Thyroid gland (tissue), 4 donors: ENCODE measurements at regions not wholly inside any gene's neighbourhood (a gene's known extent, or its start where the extent isn't known, plus 50 kb on each side); places are given as distances from the start of the nearest gene placed in this dataset.

Experiments used
- DNase-seq, 2 donors: peaks; one replicate each; pipeline ENCODE4 v3.0.0-alpha.2; 2019
- H3K27ac ChIP-seq, 3 donors: fragments of 200-600 bp; sonication (generic); 1 replicate in 2 of 3; 2 replicates in 1 of 3; pipeline ENCODE4 v1.5.1; 2016 to 2019; ENCODE audit warnings: mild to moderate bottlenecking in 1 of 3, moderate library complexity in 1 of 3
- H3K27me3 ChIP-seq: fragments of 200-600 bp; sonication (generic); one replicate; pipeline ENCODE4 v1.5.1; 2019
- H3K36me3 ChIP-seq, 2 donors: fragments of 200-600 bp; sonication (generic); one replicate each; pipeline ENCODE4 v1.5.1; 2016 to 2019
- H3K4me1 ChIP-seq, 2 donors: fragments of 200-600 bp; sonication (generic); one replicate each; pipeline ENCODE4 v1.5.1; 2017 to 2019
- H3K4me3 ChIP-seq, 3 donors: fragments of 200-600 bp; sonication (generic); replicated peaks in 1 of 3; 1 replicate in 2 of 3; 2 replicates in 1 of 3; pipeline ENCODE4 v1.5.1; 2016; ENCODE audit warnings: mild to moderate bottlenecking in 1 of 3
- H3K9me3 ChIP-seq: fragments of 200-600 bp; sonication (generic); one replicate; pipeline ENCODE4 v1.5.1; 2017
- CTCF ChIP-seq, 6 experiments: fragments of 200-600 bp in 3 of 6; fragments of 450-650 bp in 3 of 6; sonication (generic) in 3 of 6; IDR thresholded peaks; one replicate each; pipeline ENCODE4 v1.5.1; 2016 to 2019; ENCODE audit warnings: antibody characterized with exemption in 6 of 6, mild to moderate bottlenecking in 2 of 6, inconsistent platforms in 1 of 6, moderate library complexity in 1 of 6
- POLR2A ChIP-seq, 2 donors: fragments of 450-650 bp; IDR thresholded peaks; one replicate each; pipeline ENCODE4 v1.6.1; 2017; ENCODE audit warnings: antibody characterized with exemption in 2 of 2, mild to moderate bottlenecking in 2 of 2, moderate library complexity in 1 of 2
- WGBS, 2 donors: methylation state at CpG; one replicate each; pipeline ENCODE4 v1.1.5; 2017; 5-methylcytosine and 5-hydroxymethylcytosine counted together
- intact Hi-C: fragments of 100-400 bp; cut with DNase I; formaldehyde crosslinking; loops from one replicate; pipeline ENCODE4 v1.15.1; 2023

- peak; percentile 13 to 34 for DNase-seq
- TF ChIP-seq POLR2A (IDR thresholded peaks at IDR 0.05) (no peak), CTCF (IDR thresholded peaks at IDR 0.05) (peak in 3 of 6 experiments; percentile 41 to 52 (median 45))
- no peaks in the 10 kb centered on the region for H3K4me1 ChIP-seq
- no peaks in the 10 kb centered on the region for H3K36me3 ChIP-seq
- intact Hi-C loops: no loop called here
- no peaks in the 10 kb centered on the region for H3K9me3 ChIP-seq
- WGBS, 2 donors: 61 to 64% methylated on average over 4 of the region's 4 CpGs
- no peaks in the 10 kb centered on the region for H3K27me3 ChIP-seq
- H3K27ac ChIP-seq: no peak overlapping the region
- no peak overlapping the region for H3K4me3 ChIP-seq
These were observed 318.9 kb upstream of the PBX1 start for GRCh38 chr1:164240081-164240480.

DNA sequence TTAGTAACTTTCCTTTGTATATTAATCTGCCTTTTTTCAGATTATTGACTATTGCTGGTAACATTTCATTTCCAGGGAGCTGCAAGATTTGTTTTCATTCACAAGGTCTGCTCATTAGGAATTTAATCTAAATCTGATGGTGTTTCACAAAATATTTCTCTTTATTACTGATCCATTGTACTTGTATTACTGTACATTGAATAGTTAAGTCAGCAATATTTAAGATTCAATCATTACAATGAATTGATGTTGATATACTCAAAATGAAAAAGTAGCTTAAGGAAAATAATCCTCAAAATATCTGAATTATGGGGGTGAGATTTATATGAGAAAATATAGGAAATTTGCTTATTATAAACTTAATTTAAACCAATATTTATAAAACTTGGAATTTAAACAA lies 308.6 kb upstream of the PBX1 start:
- no peak for DNase-seq
- Histone ChIP-seq H3K27me3 (no peaks in the 10 kb centered on the region), H3K9me3 (no peaks in the 10 kb centered on the region), H3K36me3 (no peaks in the 10 kb centered on the region), H3K4me3 (no peak overlapping the region), H3K4me1 (no peaks in the 10 kb centered on the region), H3K27ac (no peak overlapping the region)
- intact Hi-C loops: no loop called here
- TF ChIP-seq CTCF (IDR thresholded peaks at IDR 0.05): no peak
- TF ChIP-seq POLR2A (IDR thresholded peaks at IDR 0.05): no peak

DNA sequence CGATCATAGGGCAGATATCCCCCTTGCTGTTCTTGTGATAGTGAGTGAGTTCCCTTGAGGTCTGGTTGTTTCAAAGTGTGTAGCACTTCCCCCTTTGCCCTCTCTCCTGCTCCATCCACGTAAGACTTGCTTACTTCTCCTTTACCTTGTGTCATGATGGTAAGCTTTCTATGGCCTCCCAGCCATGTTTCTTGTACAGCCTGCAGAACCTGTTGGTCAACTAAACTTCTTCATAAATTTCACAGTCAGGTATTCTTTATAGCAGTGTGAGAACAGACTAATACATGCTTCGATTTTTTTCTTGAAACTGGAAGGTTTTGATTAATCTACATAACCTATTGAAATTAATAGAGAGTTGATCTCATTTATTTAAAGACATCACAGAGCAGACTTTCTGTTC lies 302.5 kb upstream of the PBX1 start:
- Histone ChIP-seq H3K4me3 (no peak overlapping the region), H3K27ac (no peak overlapping the region), H3K9me3 (no peaks in the 10 kb centered on the region), H3K36me3 (no peaks in the 10 kb centered on the region), H3K27me3 (no peaks in the 10 kb centered on the region), H3K4me1 (no peaks in the 10 kb centered on the region)
- intact Hi-C loops: no loop called here
- TF ChIP-seq CTCF (IDR thresholded peaks at IDR 0.05) (no peak), POLR2A (IDR thresholded peaks at IDR 0.05) (no peak)
- no peak for DNase-seq
- WGBS, 2 donors: 80 to 82% methylated on average over 3 of the region's 3 CpGs

GRCh38 chr1:164261691-164262240 lies 297.2 kb upstream of the PBX1 start:
- Histone ChIP-seq H3K27me3 (no peaks in the 10 kb centered on the region), H3K36me3 (no peaks in the 10 kb centered on the region), H3K4me3 (no peak overlapping the region), H3K27ac (no peak overlapping the region), H3K9me3 (no peaks in the 10 kb centered on the region), H3K4me1 (no peaks in the 10 kb centered on the region)
- no peak for DNase-seq
- TF ChIP-seq POLR2A (IDR thresholded peaks at IDR 0.05) (no peak), CTCF (IDR thresholded peaks at IDR 0.05) (no peak)
- intact Hi-C loops: no loop called here
- WGBS, 2 donors: 82 to 88% methylated on average over 2 of the region's 2 CpGs

DNA sequence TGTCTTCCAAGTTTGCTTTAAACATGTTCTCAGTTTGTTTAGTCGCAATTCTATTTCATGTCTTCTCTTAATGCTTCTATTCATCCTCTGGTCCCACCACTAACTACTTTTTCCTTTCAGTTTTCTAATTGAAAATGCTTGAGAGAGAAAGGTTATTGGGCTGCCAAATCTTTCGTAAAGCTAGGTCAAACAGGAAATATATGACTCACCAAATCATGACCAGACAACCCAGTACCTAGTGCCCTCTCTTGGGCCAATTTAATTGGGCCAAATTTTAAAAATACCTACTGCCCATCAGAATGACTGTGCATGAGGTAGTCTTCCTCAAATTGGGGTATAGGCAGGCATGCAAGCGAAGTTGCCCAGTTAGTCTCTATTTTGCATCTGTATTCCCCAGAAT lies 295.4 kb upstream of the PBX1 start:
- no peak for DNase-seq
- 87 to 91% methylated on average over 3 of the region's 3 CpGs for WGBS, 2 donors
- Histone ChIP-seq H3K4me1 (no peaks in the 10 kb centered on the region), H3K36me3 (no peaks in the 10 kb centered on the region), H3K27ac (no peak overlapping the region), H3K4me3 (no peak overlapping the region), H3K9me3 (no peaks in the 10 kb centered on the region), H3K27me3 (no peaks in the 10 kb centered on the region)
- TF ChIP-seq CTCF (IDR thresholded peaks at IDR 0.05) (no peak), POLR2A (IDR thresholded peaks at IDR 0.05) (no peak)
- intact Hi-C loops: no loop called here
